ENCODE measurements at regions not wholly inside any gene's neighbourhood (a gene's known extent, or its start where the extent isn't known, plus 50 kb on each side); places are given as distances from the start of the nearest gene placed in this dataset.
"Not testable (repeated sequence)": the region's sequence is repeated elsewhere in the genome, so short reads cannot be mapped to it uniquely, and the experiment has no call there.

DNA sequence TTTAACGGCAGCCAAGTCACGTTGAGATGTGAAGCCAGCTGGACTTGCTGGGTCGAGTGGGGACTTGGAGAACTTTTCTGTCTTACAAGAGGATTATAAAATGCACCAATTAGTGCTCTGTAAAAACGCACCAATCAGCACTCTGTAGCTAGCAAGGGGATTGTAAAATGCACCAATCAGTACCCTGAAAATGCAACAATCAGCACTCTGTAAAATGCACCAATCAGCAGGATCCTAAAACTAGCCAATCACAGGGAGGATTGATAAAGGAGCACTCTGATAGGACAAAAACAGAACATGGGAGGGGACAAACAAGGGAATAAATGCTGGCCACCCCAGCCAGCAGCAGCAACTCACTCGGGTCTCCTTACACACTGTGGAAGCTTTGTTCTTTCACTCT lies 337.6 kb upstream of the SLITRK5 start:
- no peak overlapping the region for H3K4me3 ChIP-seq
- no peak for DNase-seq (ENCODE audit: low spot score in 2 of 2)
- 76 to 78% methylated on average over 5 of the region's 5 CpGs for WGBS, 2 donors
- no peaks in the 10 kb centered on the region for H3K9me3 ChIP-seq
- H3K4me1 ChIP-seq: peaks cover 0 to 6% (median 0%) of the 10 kb centered on the region in 4 donors
- H3K27me3 ChIP-seq: no peaks in the 10 kb centered on the region
- no peak overlapping the region for H3K27ac ChIP-seq
- H3K36me3 ChIP-seq: no peaks in the 10 kb centered on the region
- TF ChIP-seq EP300 (IDR thresholded peaks at IDR 0.05): no peak

DNA sequence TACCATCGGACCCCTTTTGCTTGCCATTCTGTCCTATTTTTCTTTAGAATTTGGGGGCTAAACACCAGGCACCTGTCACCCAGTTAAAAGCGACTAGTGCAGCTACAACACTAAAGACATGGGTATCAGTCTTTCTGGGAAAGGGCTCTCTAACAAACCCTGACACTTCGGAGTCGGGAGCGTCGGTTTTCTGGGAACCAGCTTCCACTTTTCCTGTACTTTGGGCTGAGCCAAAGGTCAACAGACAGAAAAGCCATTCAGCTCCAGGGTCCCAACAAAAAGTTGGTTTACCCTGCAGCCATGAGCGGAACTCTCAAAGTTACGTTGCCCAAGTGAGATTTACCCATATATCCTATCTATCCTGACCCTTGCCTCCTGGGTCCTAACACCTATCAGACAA lies 337.0 kb upstream of the SLITRK5 start:
- no peak for DNase-seq (ENCODE audit: low spot score in 2 of 2)
- no peaks in the 10 kb centered on the region for H3K36me3 ChIP-seq
- TF ChIP-seq EP300 (IDR thresholded peaks at IDR 0.05): no peak
- TF ChIP-seq POLR2A (IDR thresholded peaks at IDR 0.05): no peak
- TF ChIP-seq, protein P1, sequence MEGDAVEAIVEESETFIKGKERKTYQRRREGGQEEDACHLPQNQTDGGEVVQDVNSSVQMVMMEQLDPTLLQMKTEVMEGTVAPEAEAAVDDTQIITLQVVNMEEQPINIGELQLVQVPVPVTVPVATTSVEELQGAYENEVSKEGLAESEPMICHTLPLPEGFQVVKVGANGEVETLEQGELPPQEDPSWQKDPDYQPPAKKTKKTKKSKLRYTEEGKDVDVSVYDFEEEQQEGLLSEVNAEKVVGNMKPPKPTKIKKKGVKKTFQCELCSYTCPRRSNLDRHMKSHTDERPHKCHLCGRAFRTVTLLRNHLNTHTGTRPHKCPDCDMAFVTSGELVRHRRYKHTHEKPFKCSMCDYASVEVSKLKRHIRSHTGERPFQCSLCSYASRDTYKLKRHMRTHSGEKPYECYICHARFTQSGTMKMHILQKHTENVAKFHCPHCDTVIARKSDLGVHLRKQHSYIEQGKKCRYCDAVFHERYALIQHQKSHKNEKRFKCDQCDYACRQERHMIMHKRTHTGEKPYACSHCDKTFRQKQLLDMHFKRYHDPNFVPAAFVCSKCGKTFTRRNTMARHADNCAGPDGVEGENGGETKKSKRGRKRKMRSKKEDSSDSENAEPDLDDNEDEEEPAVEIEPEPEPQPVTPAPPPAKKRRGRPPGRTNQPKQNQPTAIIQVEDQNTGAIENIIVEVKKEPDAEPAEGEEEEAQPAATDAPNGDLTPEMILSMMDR (IDR thresholded peaks at IDR 0.05): no peak

DNA sequence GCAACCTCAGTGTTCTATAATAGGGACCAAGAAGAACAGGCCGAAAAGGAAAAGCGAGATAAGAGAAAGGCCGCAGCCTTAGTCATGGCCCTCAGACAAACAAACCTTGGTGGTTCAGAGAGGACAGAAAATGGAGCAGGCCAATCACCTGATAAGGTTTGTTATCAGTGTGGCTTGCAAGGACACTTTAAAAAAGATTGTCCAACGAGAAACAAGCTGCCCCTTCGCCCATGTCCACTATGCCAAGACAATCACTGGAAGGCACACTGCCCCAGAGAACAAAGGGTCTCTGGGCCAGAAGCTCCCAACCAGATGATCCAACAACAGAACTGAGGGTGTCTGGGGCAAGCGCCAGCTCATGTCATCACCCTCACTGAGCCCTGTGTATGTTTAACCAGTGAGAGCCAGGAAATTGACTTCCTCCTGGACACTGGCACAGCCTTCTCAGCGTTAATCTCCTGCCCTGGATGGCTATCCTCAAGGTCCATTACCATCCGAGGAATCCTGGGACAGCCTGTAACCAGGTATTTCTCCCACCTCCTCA lies 334.8 kb upstream of the SLITRK5 start:
- not testable (repeated sequence) for H3K4me1 ChIP-seq; H3K27ac ChIP-seq; H3K36me3 ChIP-seq; DNase-seq (ENCODE audit: low spot score in 2 of 2); H3K27me3 ChIP-seq; H3K9me3 ChIP-seq; H3K4me3 ChIP-seq
- 72 to 82% methylated on average over 8 of the region's 8 CpGs for WGBS, 2 donors

More for the DNA sequence above, 337.0 kb upstream of the SLITRK5 start:
- no peak overlapping the region for H3K27ac ChIP-seq
- H3K4me3 ChIP-seq: no peak overlapping the region
- no peaks in the 10 kb centered on the region for H3K9me3 ChIP-seq
- H3K4me1 ChIP-seq: peaks cover 0 to 6% (median 0%) of the 10 kb centered on the region in 4 donors
- no peaks in the 10 kb centered on the region for H3K27me3 ChIP-seq
- 91 to 93% methylated on average over 8 of the region's 8 CpGs for WGBS, 2 donors

DNA sequence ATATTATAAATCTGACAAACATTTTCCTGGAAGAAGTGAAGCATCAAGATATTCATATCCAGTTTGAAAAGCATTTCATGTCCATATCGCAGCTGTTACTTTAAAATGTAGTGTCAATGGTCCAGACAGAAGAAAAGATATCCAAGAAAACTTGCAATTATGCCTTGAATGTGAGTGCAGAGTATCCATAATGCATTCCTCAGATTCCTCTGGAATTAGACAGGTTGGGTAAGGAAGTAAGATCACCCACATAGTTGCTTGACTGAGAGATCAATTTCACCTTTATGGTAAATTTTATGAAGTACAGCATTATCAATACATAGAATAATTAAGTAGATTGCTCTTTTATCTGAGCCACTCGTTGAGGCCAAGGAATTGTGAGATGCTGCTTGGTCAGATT lies 327.0 kb upstream of the SLITRK5 start:
- no peak for DNase-seq (ENCODE audit: low spot score in 2 of 2)
- Histone ChIP-seq H3K27me3 (no peaks in the 10 kb centered on the region), H3K4me3 (no peak overlapping the region), H3K9me3 (no peaks in the 10 kb centered on the region), H3K36me3 (no peaks in the 10 kb centered on the region), H3K4me1 (no peaks in the 10 kb centered on the region), H3K27ac (no peak overlapping the region)
- WGBS, 2 donors: 72 to 75% methylated on average over 2 of the region's 2 CpGs
- TF ChIP-seq, protein P1 (IDR thresholded peaks at IDR 0.05): no peak
- TF ChIP-seq EP300 (IDR thresholded peaks at IDR 0.05) (no peak), POLR2A (IDR thresholded peaks at IDR 0.05) (no peak)

DNA sequence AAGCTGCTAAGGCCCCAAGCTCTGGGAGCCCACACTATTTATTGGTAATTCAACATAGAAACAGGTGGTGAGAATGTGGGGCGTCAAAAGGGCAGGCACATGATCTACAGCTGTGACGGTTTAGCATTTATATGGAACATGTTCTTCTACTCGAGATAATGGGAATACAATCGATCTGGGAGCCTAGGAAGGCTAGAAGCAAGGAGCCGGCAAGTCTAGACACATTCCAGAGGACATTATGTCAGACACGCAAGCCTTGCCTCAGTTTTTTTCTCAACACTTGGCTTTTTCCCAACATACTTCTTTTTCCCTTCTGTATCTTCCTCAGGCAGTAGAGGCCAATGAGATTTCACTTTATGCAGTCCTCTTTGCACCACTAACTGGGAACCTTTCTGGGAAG lies 315.7 kb upstream of the SLITRK5 start:
- Histone ChIP-seq H3K9me3 (no peaks in the 10 kb centered on the region), H3K4me3 (no peak overlapping the region), H3K27ac (no peak overlapping the region), H3K36me3 (no peaks in the 10 kb centered on the region), H3K4me1 (no peaks in the 10 kb centered on the region), H3K27me3 (no peaks in the 10 kb centered on the region)
- WGBS, 2 donors: 73 to 77% methylated on average over 6 of the region's 6 CpGs
- TF ChIP-seq EP300 (IDR thresholded peaks at IDR 0.05) (no peak), POLR2A (IDR thresholded peaks at IDR 0.05) (no peak)
- TF ChIP-seq, protein P1 (IDR thresholded peaks at IDR 0.05): no peak
- no peak for DNase-seq (ENCODE audit: low spot score in 2 of 2)

DNA sequence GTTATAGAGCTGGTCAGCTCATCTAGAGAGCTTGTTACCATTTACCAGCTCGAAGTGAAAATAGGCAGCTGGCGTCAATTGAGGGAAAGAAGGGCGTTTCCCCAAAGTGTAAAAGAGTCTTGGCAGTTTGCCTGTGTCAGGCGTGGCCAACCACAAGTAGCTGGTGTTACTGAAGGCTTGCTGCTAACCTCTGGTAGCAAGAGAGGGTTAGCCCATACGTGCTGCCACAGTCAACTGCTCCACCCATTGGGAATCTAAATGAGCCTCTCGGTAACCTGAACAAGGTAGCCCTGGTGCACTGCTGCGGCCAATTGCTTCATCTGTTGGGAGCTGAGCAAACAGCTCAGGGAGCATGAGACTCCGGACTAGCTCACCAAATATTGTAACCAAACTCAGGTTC lies 314.9 kb upstream of the SLITRK5 start:
- H3K9me3 ChIP-seq: no peaks in the 10 kb centered on the region
- H3K4me1 ChIP-seq: no peaks in the 10 kb centered on the region
- no peak for DNase-seq (ENCODE audit: low spot score in 2 of 2)
- no peaks in the 10 kb centered on the region for H3K36me3 ChIP-seq
- no peaks in the 10 kb centered on the region for H3K27me3 ChIP-seq
- H3K27ac ChIP-seq: no peak overlapping the region
- H3K4me3 ChIP-seq: no peak overlapping the region
- WGBS, 2 donors: 85 to 87% methylated on average over 8 of the region's 8 CpGs
- TF ChIP-seq POLR2A (IDR thresholded peaks at IDR 0.05) (no peak), EP300 (IDR thresholded peaks at IDR 0.05) (no peak)
- TF ChIP-seq, protein P1 (IDR thresholded peaks at IDR 0.05): no peak
